ENCODE measurements at regions not wholly inside any gene's neighbourhood (a gene's known extent, or its start where the extent isn't known, plus 50 kb on each side); places are given as distances from the start of the nearest gene placed in this dataset.

- DNase-seq (ENCODE audit: low spot score), result no peak
- Histone ChIP-seq H3K27ac (ENCODE audit: low read depth in 1 of 2, low read length in 2 of 2) (peak overlapping the region in 1 of 2 donors; percentile 7), H3K9ac (ENCODE audit: low read depth in 1 of 2, low read length in 2 of 2) (no peak overlapping the region), H3K4me3 (ENCODE audit: low read depth in 1 of 3, low read length in 3 of 3) (no peak overlapping the region), H3K9me3 (ENCODE audit: control insufficient read depth in 4 of 4, low read length in 3 of 4) (peaks cover 0 to 5% (median 4%) of the 10 kb centered on the region in 4 donors), H3K4me1 (ENCODE audit: control insufficient read depth in 4 of 4, insufficient read depth in 4 of 4, low read length in 3 of 4) (peaks cover 5 to 26% (median 12%) of the 10 kb centered on the region in 4 donors), H3K36me3 (ENCODE audit: control insufficient read depth in 4 of 4, insufficient read depth in 3 of 4, low read depth in 1 of 4, low read length in 3 of 4) (peaks cover 0 to 2% (median 0%) of the 10 kb centered on the region in 4 donors), H3K27me3 (ENCODE audit: control insufficient read depth in 4 of 4, insufficient read depth in 4 of 4, low read length in 3 of 4) (no peaks in the 10 kb centered on the region)
- 89% methylated on average over 2 of the region's 2 CpGs for WGBS
- TF ChIP-seq FOXA1 (IDR thresholded peaks at IDR 0.05), result no peak
- TF ChIP-seq JUND (IDR thresholded peaks at IDR 0.05), result no peak
- TF ChIP-seq EGR1 (IDR thresholded peaks at IDR 0.05; ENCODE audit: low read depth in 2 of 2), result no peak
- TF ChIP-seq RAD21 (IDR thresholded peaks at IDR 0.05), result no peak
- TF ChIP-seq GABPA (IDR thresholded peaks at IDR 0.05 in 1 of 2, conservative IDR thresholded peaks at IDR 0.05 in 1 of 2), result no peak
- TF ChIP-seq MAX (IDR thresholded peaks at IDR 0.05), result no peak
These were observed 85.4 kb upstream of the MAP4K3 start for GRCh38 chr2:39522518-39522877.

- H3K4me3 ChIP-seq (ENCODE audit: low read depth in 1 of 3, low read length in 3 of 3), result no peak overlapping the region
- peaks cover 0 to 5% (median 4%) of the 10 kb centered on the region in 4 donors for H3K9me3 ChIP-seq (ENCODE audit: control insufficient read depth in 4 of 4, low read length in 3 of 4)
- no peaks in the 10 kb centered on the region for H3K27me3 ChIP-seq (ENCODE audit: control insufficient read depth in 4 of 4, insufficient read depth in 4 of 4, low read length in 3 of 4)
- no peak overlapping the region for H3K9ac ChIP-seq (ENCODE audit: low read depth in 1 of 2, low read length in 2 of 2)
- 85% methylated on average over 2 of the region's 2 CpGs for WGBS
- DNase-seq (ENCODE audit: low spot score), result no peak
- TF ChIP-seq HNF4G (IDR thresholded peaks at IDR 0.05), result no peak
- TF ChIP-seq ZBTB33 (IDR thresholded peaks at IDR 0.05), result no peak
- TF ChIP-seq TAF1 (conservative IDR thresholded peaks at IDR 0.05), result no peak
- H3K4me1 ChIP-seq (ENCODE audit: control insufficient read depth in 4 of 4, insufficient read depth in 4 of 4, low read length in 3 of 4), result peaks cover 5 to 26% (median 12%) of the 10 kb centered on the region in 4 donors
- H3K36me3 ChIP-seq (ENCODE audit: control insufficient read depth in 4 of 4, insufficient read depth in 3 of 4, low read depth in 1 of 4, low read length in 3 of 4), result peaks cover 0 to 2% (median 0%) of the 10 kb centered on the region in 4 donors
- H3K27ac ChIP-seq (ENCODE audit: low read depth in 1 of 2, low read length in 2 of 2), result no peak overlapping the region
These were observed 86.4 kb upstream of the MAP4K3 start for GRCh38 chr2:39523308-39524044.

GRCh38 chr2:39524061-39524460 lies 87.0 kb upstream of the MAP4K3 start:
- Histone ChIP-seq H3K4me3 (ENCODE audit: low read depth in 1 of 3, low read length in 3 of 3) (no peak overlapping the region), H3K9me3 (ENCODE audit: control insufficient read depth in 4 of 4, low read length in 3 of 4) (peaks cover 0 to 5% (median 4%) of the 10 kb centered on the region in 4 donors), H3K27ac (ENCODE audit: low read depth in 1 of 2, low read length in 2 of 2) (no peak overlapping the region), H3K4me1 (ENCODE audit: control insufficient read depth in 4 of 4, insufficient read depth in 4 of 4, low read length in 3 of 4) (peaks cover 5 to 26% (median 12%) of the 10 kb centered on the region in 4 donors), H3K27me3 (ENCODE audit: control insufficient read depth in 4 of 4, insufficient read depth in 4 of 4, low read length in 3 of 4) (no peaks in the 10 kb centered on the region), H3K36me3 (ENCODE audit: control insufficient read depth in 4 of 4, insufficient read depth in 3 of 4, low read depth in 1 of 4, low read length in 3 of 4) (peaks cover 0 to 2% (median 0%) of the 10 kb centered on the region in 4 donors), H3K9ac (ENCODE audit: low read depth in 1 of 2, low read length in 2 of 2) (no peak overlapping the region)
- DNase-seq (ENCODE audit: low spot score), result no peak
- WGBS, result 84% methylated on average over 2 of the region's 2 CpGs
- no peak for TF ChIP-seq CTCF (IDR thresholded peaks at IDR 0.05; ENCODE audit: low read depth, low read length, missing input control)
- TF ChIP-seq YY1 (IDR thresholded peaks at IDR 0.05), result no peak
- TF ChIP-seq HNF4A (conservative IDR thresholded peaks at IDR 0.05), result no peak
- TF ChIP-seq MAX (IDR thresholded peaks at IDR 0.05), result no peak
- no peak for TF ChIP-seq JUND (IDR thresholded peaks at IDR 0.05)
- TF ChIP-seq ATF3 (IDR thresholded peaks at IDR 0.05), result no peak
- no peak for TF ChIP-seq FOXA1 (IDR thresholded peaks at IDR 0.05)
- TF ChIP-seq EGR1 (IDR thresholded peaks at IDR 0.05; ENCODE audit: low read depth in 2 of 2), result no peak
- no peak for TF ChIP-seq RXRA (IDR thresholded peaks at IDR 0.05)
- TF ChIP-seq REST (IDR thresholded peaks at IDR 0.05), result no peak
- no peak for TF ChIP-seq RAD21 (IDR thresholded peaks at IDR 0.05)
- no peak for TF ChIP-seq HNF4G (IDR thresholded peaks at IDR 0.05)
- TF ChIP-seq TAF1 (conservative IDR thresholded peaks at IDR 0.05), result no peak
- no peak for TF ChIP-seq GABPA (IDR thresholded peaks at IDR 0.05 in 1 of 2, conservative IDR thresholded peaks at IDR 0.05 in 1 of 2)
- TF ChIP-seq FOXA2 (IDR thresholded peaks at IDR 0.05), result no peak
- TF ChIP-seq NR2F2 (IDR thresholded peaks at IDR 0.05), result no peak
- TF ChIP-seq SP1 (IDR thresholded peaks at IDR 0.05), result no peak
